HG03521 (cell line): ENCODE measurements at regions not wholly inside any gene's neighbourhood (a gene's known extent, or its start where the extent isn't known, plus 50 kb on each side); places are given as distances from the start of the nearest gene placed in this dataset.

Source experiments
- ATAC-seq: cut with Tn5 transposase; IDR thresholded peaks from one replicate; pipeline ENCODE4 v1.9.1; 2021; ENCODE audit warnings: mild to moderate bottlenecking, moderate library complexity; ENCODE audit not compliant: unreplicated experiment

GRCh38 chr15:81497238-81497637, 123.2 kb upstream of the TMC3 start:
- ATAC-seq, result no peak

- ATAC-seq, result no peak
These were observed 121.9 kb upstream of the TMC3 start for GRCh38 chr15:81495780-81496467.

- no peak for ATAC-seq
These were observed 119.1 kb upstream of the TMC3 start for GRCh38 chr15:81492969-81493645.

- ATAC-seq, result no peak
These were observed 118.4 kb upstream of the TMC3 start for GRCh38 chr15:81492331-81492968.

- no peak for ATAC-seq
These were observed 117.5 kb upstream of the TMC3 start for GRCh38 chr15:81491414-81492096.

- ATAC-seq, result no peak
These were observed 111.8 kb upstream of the TMC3 start for GRCh38 chr15:81485806-81486205.

- ATAC-seq, result no peak
These were observed 110.3 kb upstream of the TMC3 start for GRCh38 chr15:81484086-81484955.

GRCh38 chr15:81483496-81483895, 109.5 kb upstream of the TMC3 start:
- no peak for ATAC-seq

- ATAC-seq, result no peak
These were observed 107.3 kb upstream of the TMC3 start for GRCh38 chr15:81481346-81481745.

- no peak for ATAC-seq
These were observed 106.6 kb upstream of the TMC3 start for GRCh38 chr15:81480645-81481053.

- ATAC-seq, result no peak
These were observed 104.3 kb upstream of the TMC3 start for GRCh38 chr15:81478354-81478753.

GRCh38 chr15:81475926-81476325, 101.9 kb upstream of the TMC3 start:
- ATAC-seq, result no peak

GRCh38 chr15:81475471-81475870, 101.5 kb upstream of the TMC3 start:
- ATAC-seq, result no peak

GRCh38 chr15:81473946-81474345, 99.9 kb upstream of the TMC3 start:
- no peak for ATAC-seq

GRCh38 chr15:81473177-81473576, 99.2 kb upstream of the TMC3 start:
- no peak for ATAC-seq

GRCh38 chr15:81471151-81471550, 97.1 kb upstream of the TMC3 start:
- ATAC-seq, result no peak

GRCh38 chr15:81469154-81469553, 95.1 kb upstream of the TMC3 start:
- no peak for ATAC-seq

- no peak for ATAC-seq
These were observed 92.7 kb upstream of the TMC3 start for GRCh38 chr15:81466741-81467140.

GRCh38 chr15:81454024-81454423, 80.0 kb upstream of the TMC3 start:
- no peak for ATAC-seq

- ATAC-seq, result no peak
These were observed 76.7 kb upstream of the TMC3 start for GRCh38 chr15:81450721-81451120.
